K562 (cell line): ENCODE measurements at regions not wholly inside any gene's neighbourhood (a gene's known extent, or its start where the extent isn't known, plus 50 kb on each side); places are given as distances from the start of the nearest gene placed in this dataset.

Source experiments
- CHD7 ChIP-seq: fragments of 200-600 bp; sonication (generic); IDR thresholded peaks from one replicate; pipeline ENCODE4 v1.6.1; 2012; ENCODE audit warnings: mild to moderate bottlenecking, low read depth, low read length, inconsistent platforms
- MGA ChIP-seq: fragments of 450-650 bp; IDR thresholded peaks from 2 replicates; pipeline ENCODE4 v1.6.1; 2016; ENCODE audit warnings: mild to moderate bottlenecking, moderate library complexity
- MYNN ChIP-seq, 2 experiments: sonication (generic); formaldehyde crosslinking in 1 of 2; IDR thresholded peaks; 2 replicates each; pipeline versions ENCODE4 v1.5.0 to v1.6.1; 2016 to 2020; ENCODE audit warnings: antibody characterized with exemption in 1 of 2, missing genetic modification reagents in 1 of 2

GRCh38 chr2:144659731-144660275 is 139.9 kb upstream of the ZEB2 start (continued):
- TF ChIP-seq MGA (peak; percentile 87), MYNN (IDR thresholded peaks at IDR 0.05) (peak; percentile 70; the same call in 1 of the 2 replicates), MYNN (CRISPR knock-in tag; IDR thresholded peaks at IDR 0.05) (no peak), CHD7 (no peak)
